Hepatocyte (in vitro differentiated cells): ENCODE measurements at regions not wholly inside any gene's neighbourhood (a gene's known extent, or its start where the extent isn't known, plus 50 kb on each side); places are given as distances from the start of the nearest gene placed in this dataset.
"Not testable (repeated sequence)": the region's sequence is repeated elsewhere in the genome, so short reads cannot be mapped to it uniquely, and the experiment has no call there.

Source experiments
- CTCF ChIP-seq: fragments of 200-600 bp; sonication (generic); IDR thresholded peaks from 2 replicates; pipeline ENCODE4 v1.5.1; 2016; ENCODE audit warnings: antibody characterized with exemption, mild to moderate bottlenecking; ENCODE audit not compliant: poor library complexity
- EZH2phosphoT487 ChIP-seq: fragments of 200-600 bp; sonication (generic); IDR thresholded peaks from one replicate; pipeline ENCODE4 v1.6.1; 2018; ENCODE audit warnings: antibody characterized with exemption, mild to moderate bottlenecking, low read depth, moderate library complexity; ENCODE audit not compliant: unreplicated experiment, severe bottlenecking

- not testable (repeated sequence) for TF ChIP-seq CTCF, EZH2phosphoT487
Observed at GRCh38 chr16:21516705-21517040, 82.7 kb upstream of the METTL9 start.
